NCI-H1105 treated with DMSO at 0.1 percent for 48 hours (cell line): ENCODE measurements at regions not wholly inside any gene's neighbourhood (a gene's known extent, or its start where the extent isn't known, plus 50 kb on each side); places are given as distances from the start of the nearest gene placed in this dataset.

ENCODE experiments used
- DNase-seq: peaks from one replicate; lab custom pipeline; 2025; lab: John Stamatoyannopoulos, UW

GRCh38 chr2:224325941-224326340, 76.0 kb downstream of the FAM124B start:
- peak; percentile 3 for DNase-seq

- DNase-seq, result no peak
These were observed 77.3 kb downstream of the FAM124B start for GRCh38 chr2:224324604-224325003.

GRCh38 chr2:224320660-224321059, 81.2 kb downstream of the FAM124B start:
- DNase-seq, result no peak

- DNase-seq, result no peak
These were observed 82.2 kb downstream of the FAM124B start for GRCh38 chr2:224319750-224320149.

GRCh38 chr2:224312741-224313140, 89.2 kb downstream of the FAM124B start:
- no peak for DNase-seq

GRCh38 chr2:224310943-224311625, 90.8 kb downstream of the FAM124B start:
- DNase-seq, result no peak

GRCh38 chr2:224309176-224309575, 92.7 kb downstream of the FAM124B start:
- DNase-seq, result no peak

GRCh38 chr2:224308272-224308911, 93.5 kb downstream of the FAM124B start:
- DNase-seq, result no peak

- DNase-seq, result no peak
These were observed 99.0 kb downstream of the FAM124B start for GRCh38 chr2:224302952-224303351.

GRCh38 chr2:224293976-224294375, 107.9 kb downstream of the FAM124B start:
- no peak for DNase-seq

- no peak for DNase-seq
These were observed 114.4 kb downstream of the FAM124B start for GRCh38 chr2:224287531-224287930.

- no peak for DNase-seq
These were observed 115.0 kb downstream of the FAM124B start for GRCh38 chr2:224286923-224287322.

GRCh38 chr2:224284134-224284946, 117.6 kb downstream of the FAM124B start:
- peak; percentile 58 for DNase-seq

- no peak for DNase-seq
These were observed 118.4 kb downstream of the FAM124B start for GRCh38 chr2:224283466-224283965.

GRCh38 chr2:224281374-224281773, 120.5 kb downstream of the FAM124B start:
- DNase-seq, result no peak

GRCh38 chr2:224278531-224278930, 123.4 kb downstream of the FAM124B start:
- DNase-seq, result no peak

- no peak for DNase-seq
These were observed 125.7 kb downstream of the FAM124B start for GRCh38 chr2:224276251-224276650.

GRCh38 chr2:224272237-224272910, 129.5 kb downstream of the FAM124B start:
- no peak for DNase-seq

- DNase-seq, result no peak
These were observed 130.2 kb downstream of the FAM124B start for GRCh38 chr2:224271617-224272236.

- no peak for DNase-seq
These were observed 133.5 kb downstream of the FAM124B start for GRCh38 chr2:224268441-224268840.

- no peak for DNase-seq
These were observed 137.6 kb downstream of the FAM124B start for GRCh38 chr2:224264259-224264658.

- no peak for DNase-seq
These were observed 138.3 kb downstream of the FAM124B start for GRCh38 chr2:224263571-224264043.
